Small intestine (tissue), 7 donors: ENCODE measurements at regions not wholly inside any gene's neighbourhood (a gene's known extent, or its start where the extent isn't known, plus 50 kb on each side); places are given as distances from the start of the nearest gene placed in this dataset.
"Not testable (repeated sequence)": the region's sequence is repeated elsewhere in the genome, so short reads cannot be mapped to it uniquely, and the experiment has no call there.

Source experiments
- DNase-seq, 2 donors: peaks; one replicate each; pipeline versions ENCODE4 v3.0.0 to v3.0.0-alpha.2; 2013
- FAIRE-seq: peaks from 2 replicates; lab custom pipeline; 2012; peaks lifted over from hg19 to GRCh38; lab: Jason Lieb, UNC
- H3K27ac ChIP-seq, 3 donors: one replicate each; pipeline ENCODE4 v1.5.1; 2013; ENCODE audit warnings: low read length in 2 of 3, mild to moderate bottlenecking in 2 of 3, control low read depth in 1 of 3, inconsistent platforms in 1 of 3, low read depth in 1 of 3, moderate library complexity in 1 of 3
- H3K27me3 ChIP-seq, 3 donors: one replicate each; pipeline ENCODE4 v1.6.1; 2013; ENCODE audit warnings: low read length in 3 of 3, inconsistent platforms in 1 of 3; ENCODE audit not compliant: control insufficient read depth in 3 of 3, insufficient read depth in 3 of 3
- H3K36me3 ChIP-seq, 3 donors: one replicate each; pipeline ENCODE4 v1.6.1; 2013; ENCODE audit warnings: low read length in 3 of 3, inconsistent platforms in 1 of 3, low read depth in 1 of 3, mild to moderate bottlenecking in 1 of 3, moderate library complexity in 1 of 3; ENCODE audit not compliant: control insufficient read depth in 3 of 3, insufficient read depth in 2 of 3
- H3K4me1 ChIP-seq, 3 donors: one replicate each; pipeline ENCODE4 v1.6.1; 2013; ENCODE audit warnings: low read length in 2 of 3, inconsistent platforms in 1 of 3, low read depth in 1 of 3, mild to moderate bottlenecking in 1 of 3, moderate library complexity in 1 of 3; ENCODE audit not compliant: control insufficient read depth in 3 of 3, insufficient read depth in 2 of 3
- H3K4me3 ChIP-seq, 3 donors: one replicate each; pipeline ENCODE4 v1.5.1; 2013; ENCODE audit warnings: low read length in 3 of 3, control low read depth in 1 of 3, inconsistent platforms in 1 of 3, low read depth in 1 of 3, mild to moderate bottlenecking in 1 of 3, moderate library complexity in 1 of 3
- H3K9me3 ChIP-seq, 2 donors: one replicate each; pipeline ENCODE4 v1.6.1; 2013; ENCODE audit warnings: low read depth in 1 of 2, low read length in 1 of 2; ENCODE audit not compliant: control insufficient read depth in 2 of 2, insufficient read depth in 1 of 2
- WGBS, 3 donors: extraction: QIAGEN DNeasy Blood & Tissue Kit; methylation state at CpG; one replicate each; pipeline ENCODE4 v1.1.7; 2013; 5-methylcytosine and 5-hydroxymethylcytosine counted together
- donor health status: healthy with polysubstance abuse.
- donor health status: control.
- donor health status: control.
- donor health status: Bipolar disorder and iron deficiency.
- donor health status: healthy.

- H3K27me3 ChIP-seq: no peaks in the 10 kb centered on the region
- DNase-seq (no peak), FAIRE-seq (no peak)
- H3K4me3 ChIP-seq: no peak overlapping the region
- H3K9me3 ChIP-seq: no peaks in the 10 kb centered on the region
- no peaks in the 10 kb centered on the region for H3K4me1 ChIP-seq
- peak overlapping the region in 1 of 3 donors; percentile 29 for H3K27ac ChIP-seq
- H3K36me3 ChIP-seq: no peaks in the 10 kb centered on the region
- WGBS, 3 donors: 61 to 74% (median 68%) methylated on average over 4 of the region's 4 CpGs
Measured at GRCh38 chr16:14013145-14013570, 58.0 kb upstream of the MRTFB start.

- FAIRE-seq: no peak
- 28 to 45% (median 39%) methylated on average over 13 of the region's 13 CpGs for WGBS, 3 donors
Measured at GRCh38 chr16:14013571-14014283, 57.4 kb upstream of the MRTFB start.

GRCh38 chr16:14014284-14014625, 56.9 kb upstream of the MRTFB start:
- Histone ChIP-seq H3K36me3 (no peaks in the 10 kb centered on the region), H3K9me3 (no peaks in the 10 kb centered on the region), H3K4me3 (no peak overlapping the region), H3K27me3 (no peaks in the 10 kb centered on the region), H3K27ac (no peak overlapping the region), H3K4me1 (no peaks in the 10 kb centered on the region)
- DNase-seq (no peak), FAIRE-seq (no peak)
- WGBS, 3 donors: 68 to 87% (median 84%) methylated on average over 4 to 5 of the region's 5 CpGs

More at GRCh38 chr16:14013571-14014283, 57.4 kb upstream of the MRTFB start:
- H3K27me3 ChIP-seq: no peaks in the 10 kb centered on the region
- DNase-seq: peak; percentile 35 to 37
- H3K4me3 ChIP-seq: no peak overlapping the region
- H3K9me3 ChIP-seq: no peaks in the 10 kb centered on the region
- no peaks in the 10 kb centered on the region for H3K4me1 ChIP-seq
- no peaks in the 10 kb centered on the region for H3K36me3 ChIP-seq
- peak overlapping the region in 1 of 3 donors; percentile 85 for H3K27ac ChIP-seq

GRCh38 chr16:14015033-14015432, 56.1 kb upstream of the MRTFB start:
- Histone ChIP-seq H3K4me3 (no peak overlapping the region), H3K4me1 (no peaks in the 10 kb centered on the region), H3K27me3 (no peaks in the 10 kb centered on the region), H3K27ac (peak overlapping the region in 1 of 3 donors; percentile 67), H3K36me3 (no peaks in the 10 kb centered on the region), H3K9me3 (no peaks in the 10 kb centered on the region)
- peak in 1 of 2 donors; percentile 6 for DNase-seq
- 28 to 44% (median 34%) methylated on average over 4 of the region's 4 CpGs for WGBS, 3 donors
- no peak for FAIRE-seq

- 15 to 34% (median 24%) methylated on average over 11 of the region's 11 CpGs for WGBS, 3 donors
- Histone ChIP-seq H3K27me3 (no peaks in the 10 kb centered on the region), H3K36me3 (no peaks in the 10 kb centered on the region), H3K27ac (peak overlapping the region in 1 of 3 donors; percentile 67), H3K4me3 (no peak overlapping the region), H3K4me1 (no peaks in the 10 kb centered on the region), H3K9me3 (no peaks in the 10 kb centered on the region)
- FAIRE-seq: no peak
- DNase-seq: peak in 1 of 2 donors; percentile 46
Measured at GRCh38 chr16:14015461-14015860, 55.7 kb upstream of the MRTFB start.

GRCh38 chr16:14015948-14016347, 55.2 kb upstream of the MRTFB start:
- no peaks in the 10 kb centered on the region for H3K27me3 ChIP-seq
- DNase-seq: peak in 1 of 2 donors; percentile 10
- WGBS, 3 donors: 30 to 43% (median 34%) methylated on average over 2 of the region's 2 CpGs
- no peak overlapping the region for H3K4me3 ChIP-seq
- peak overlapping the region in 1 of 3 donors; percentile 67 for H3K27ac ChIP-seq
- H3K9me3 ChIP-seq: no peaks in the 10 kb centered on the region
- H3K36me3 ChIP-seq: no peaks in the 10 kb centered on the region
- no peaks in the 10 kb centered on the region for H3K4me1 ChIP-seq
- no peak for FAIRE-seq

GRCh38 chr16:14016362-14016761, 54.8 kb upstream of the MRTFB start:
- not testable (repeated sequence) for FAIRE-seq, H3K4me3 ChIP-seq, DNase-seq, H3K27me3 ChIP-seq, H3K4me1 ChIP-seq, H3K9me3 ChIP-seq, H3K36me3 ChIP-seq
- 77 to 91% (median 84%) methylated on average over 15 of the region's 15 CpGs for WGBS, 3 donors
- H3K27ac ChIP-seq: peak overlapping the region in 1 of 3 donors; percentile 17

GRCh38 chr16:14017886-14018285, 53.2 kb upstream of the MRTFB start:
- WGBS, 3 donors: 65 to 81% (median 76%) methylated on average over 2 of the region's 2 CpGs
- H3K9me3 ChIP-seq: no peaks in the 10 kb centered on the region
- H3K4me1 ChIP-seq: no peaks in the 10 kb centered on the region

GRCh38 chr16:14018851-14019250, 52.3 kb upstream of the MRTFB start:
- WGBS, 3 donors: 82 to 87% (median 83%) methylated on average over 4 of the region's 4 CpGs
- Histone ChIP-seq H3K9me3 (no peaks in the 10 kb centered on the region), H3K4me3 (no peak overlapping the region), H3K36me3 (no peaks in the 10 kb centered on the region), H3K27ac (no peak overlapping the region), H3K27me3 (no peaks in the 10 kb centered on the region), H3K4me1 (no peaks in the 10 kb centered on the region)
- DNase-seq (no peak), FAIRE-seq (no peak)

More at GRCh38 chr16:14017886-14018285, 53.2 kb upstream of the MRTFB start:
- Histone ChIP-seq H3K4me3 (no peak overlapping the region), H3K27ac (no peak overlapping the region), H3K36me3 (no peaks in the 10 kb centered on the region), H3K27me3 (no peaks in the 10 kb centered on the region)
- no peak for DNase-seq
- FAIRE-seq: no peak
